ENCODE measurements at regions not wholly inside any gene's neighbourhood (a gene's known extent, or its start where the extent isn't known, plus 50 kb on each side); places are given as distances from the start of the nearest gene placed in this dataset.

GRCh38 chr11:127461241-127462064 is 460.9 kb upstream of the KIRREL3 start:
- Histone ChIP-seq H3K4me3 (no peak overlapping the region), H3K4me1 (no peaks in the 10 kb centered on the region), H3K4me2 (no peak overlapping the region), H3K27ac (no peak overlapping the region), H3K9me3 (no peaks in the 10 kb centered on the region)
- ChIA-PET POLR2A (no interaction called here), CTCF (no interaction called here)
- ATAC-seq (no peak), FAIRE-seq (no peak), DNase-seq (ENCODE audit: low read depth in 1 of 2, low spot score in 1 of 2) (no peak)
- no peak for TF ChIP-seq SMC3 (IDR thresholded peaks at IDR 0.05)
- no peak for TF ChIP-seq CTCF (IDR thresholded peaks at IDR 0.05)
- TF ChIP-seq CEBPB (IDR thresholded peaks at IDR 0.05): no peak
- no peak for TF ChIP-seq ZFP36 (IDR thresholded peaks at IDR 0.05; ENCODE audit: borderline replicate concordance, partially characterized antibody)
- TF ChIP-seq GATA3 (IDR thresholded peaks at IDR 0.05; ENCODE audit: borderline replicate concordance): no peak
- TF ChIP-seq POLR2A (IDR thresholded peaks at IDR 0.05; ENCODE audit: low read length): no peak
- TF ChIP-seq MYC (IDR thresholded peaks at IDR 0.05; ENCODE audit: borderline replicate concordance, low read length): no peak
- no peak for TF ChIP-seq SREBF2 (IDR thresholded peaks at IDR 0.05)
- TF ChIP-seq HMGXB4 (CRISPR knock-in tag; IDR thresholded peaks at IDR 0.05; ENCODE audit: borderline replicate concordance): no peak
- TF ChIP-seq NFE2L2 (conservative IDR thresholded peaks at IDR 0.05; ENCODE audit: low read length): no peak
- no peak for TF ChIP-seq MAFK (IDR thresholded peaks at IDR 0.05; ENCODE audit: partially characterized antibody)
- 16% methylated on average over 6 of the region's 6 CpGs for whole genome bisulfite sequencing (ENCODE audit: missing lambda C conversion rate)

GRCh38 chr11:127458561-127458960 is 458.0 kb upstream of the KIRREL3 start:
- CTCF ChIA-PET: no interaction called here
- no peak for ATAC-seq
- H3K4me2 ChIP-seq: no peak overlapping the region
- no peak overlapping the region for H3K27ac ChIP-seq
- no peaks in the 10 kb centered on the region for H3K9me3 ChIP-seq
- TF ChIP-seq NPAS2 (CRISPR knock-in tag; IDR thresholded peaks at IDR 0.05; ENCODE audit: borderline replicate concordance): no peak
- no peak for TF ChIP-seq HMGXB4 (CRISPR knock-in tag; IDR thresholded peaks at IDR 0.05; ENCODE audit: borderline replicate concordance)
- TF ChIP-seq HOXB13 (CRISPR knock-in tag; IDR thresholded peaks at IDR 0.05; ENCODE audit: low read depth): no peak
- no peak for TF ChIP-seq HES2 (IDR thresholded peaks at IDR 0.05)
- TF ChIP-seq CTCF (IDR thresholded peaks at IDR 0.05): no peak
- no peak for TF ChIP-seq CHD2 (IDR thresholded peaks at IDR 0.05; ENCODE audit: low read length, partially characterized antibody)
- no peak for TF ChIP-seq TFCP2L1 (CRISPR knock-in tag; IDR thresholded peaks at IDR 0.05)
- no peak for TF ChIP-seq RCOR1 (IDR thresholded peaks at IDR 0.05; ENCODE audit: low read depth, low read length)
- TF ChIP-seq FOXS1 (CRISPR knock-in tag; IDR thresholded peaks at IDR 0.05): no peak
- TF ChIP-seq E2F6 (IDR thresholded peaks at IDR 0.05; ENCODE audit: borderline replicate concordance, low read depth): no peak
- no peak overlapping the region for H3K4me3 ChIP-seq
- no peak for FAIRE-seq
- no peaks in the 10 kb centered on the region for H3K4me1 ChIP-seq
- 17% methylated on average over 1 of the region's 2 CpGs for WGBS (ENCODE audit: missing lambda C conversion rate)
- DNase-seq (ENCODE audit: low read depth in 1 of 2, low spot score in 1 of 2): no peak
- POLR2A ChIA-PET: no interaction called here
